NT2/D1 (cell line): ENCODE measurements at regions not wholly inside any gene's neighbourhood (a gene's known extent, or its start where the extent isn't known, plus 50 kb on each side); places are given as distances from the start of the nearest gene placed in this dataset.

Experiments used
- SUZ12 ChIP-seq: IDR thresholded peaks from 2 replicates; pipeline ENCODE4 v1.6.1; 2011; ENCODE audit not compliant: insufficient read length, insufficient read depth; ENCODE audit errors: extremely low read depth
- YY1 ChIP-seq: IDR thresholded peaks from 2 replicates; pipeline ENCODE4 v1.6.1; 2011; ENCODE audit not compliant: insufficient read length, insufficient read depth
- ZNF274 ChIP-seq: IDR thresholded peaks from 2 replicates; pipeline ENCODE4 v1.6.1; 2011; ENCODE audit warnings: mild to moderate bottlenecking, low read depth, low read length

DNA sequence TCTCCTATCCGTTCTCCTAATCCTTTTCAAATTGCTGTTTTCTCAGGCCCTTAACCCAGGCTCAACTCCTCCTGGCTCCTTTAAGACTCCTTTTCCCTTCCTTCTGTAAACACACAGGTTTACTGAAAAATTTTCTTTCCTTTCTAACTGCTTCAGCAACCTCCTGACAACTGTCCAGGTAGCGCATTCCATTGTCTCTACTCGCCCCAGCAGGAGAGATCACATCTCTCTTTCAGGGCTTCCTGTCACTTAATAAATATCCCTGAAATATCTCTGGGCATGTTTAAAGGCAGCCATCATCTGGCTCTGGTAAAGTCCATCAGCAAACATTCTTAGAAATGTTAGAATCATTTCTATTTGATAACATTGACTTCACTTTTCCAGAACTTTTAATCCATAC lies 211.2 kb upstream of the PTBP2 start:
- TF ChIP-seq YY1 (no peak), SUZ12 (no peak), ZNF274 (no peak)
